ENCODE measurements at regions not wholly inside any gene's neighbourhood (a gene's known extent, or its start where the extent isn't known, plus 50 kb on each side); places are given as distances from the start of the nearest gene placed in this dataset.

DNA sequence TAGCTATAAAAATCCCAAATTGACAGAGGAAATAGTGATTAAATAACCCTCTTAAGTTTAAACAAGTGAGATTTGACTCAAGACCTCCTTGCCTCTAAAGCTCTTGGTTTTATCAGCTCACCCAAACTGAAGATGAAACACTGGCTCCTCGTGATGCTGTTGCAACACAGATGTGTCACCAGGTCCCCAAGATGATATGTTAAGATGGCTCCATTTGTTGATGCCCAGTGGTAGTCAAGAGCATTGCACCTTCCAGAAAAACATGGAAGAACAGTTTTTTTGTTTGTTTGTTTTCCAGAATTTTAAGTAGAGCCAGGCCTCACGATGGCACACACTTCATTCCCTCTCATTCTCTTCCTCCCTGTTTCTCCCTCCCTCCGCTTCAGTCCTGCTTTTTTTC lies 399.8 kb downstream of the TXNL1 start:
- TF ChIP-seq, protein P1, sequence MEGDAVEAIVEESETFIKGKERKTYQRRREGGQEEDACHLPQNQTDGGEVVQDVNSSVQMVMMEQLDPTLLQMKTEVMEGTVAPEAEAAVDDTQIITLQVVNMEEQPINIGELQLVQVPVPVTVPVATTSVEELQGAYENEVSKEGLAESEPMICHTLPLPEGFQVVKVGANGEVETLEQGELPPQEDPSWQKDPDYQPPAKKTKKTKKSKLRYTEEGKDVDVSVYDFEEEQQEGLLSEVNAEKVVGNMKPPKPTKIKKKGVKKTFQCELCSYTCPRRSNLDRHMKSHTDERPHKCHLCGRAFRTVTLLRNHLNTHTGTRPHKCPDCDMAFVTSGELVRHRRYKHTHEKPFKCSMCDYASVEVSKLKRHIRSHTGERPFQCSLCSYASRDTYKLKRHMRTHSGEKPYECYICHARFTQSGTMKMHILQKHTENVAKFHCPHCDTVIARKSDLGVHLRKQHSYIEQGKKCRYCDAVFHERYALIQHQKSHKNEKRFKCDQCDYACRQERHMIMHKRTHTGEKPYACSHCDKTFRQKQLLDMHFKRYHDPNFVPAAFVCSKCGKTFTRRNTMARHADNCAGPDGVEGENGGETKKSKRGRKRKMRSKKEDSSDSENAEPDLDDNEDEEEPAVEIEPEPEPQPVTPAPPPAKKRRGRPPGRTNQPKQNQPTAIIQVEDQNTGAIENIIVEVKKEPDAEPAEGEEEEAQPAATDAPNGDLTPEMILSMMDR (tag by site-specific recombination; IDR thresholded peaks at IDR 0.05), result no peak
- TF ChIP-seq ZNF10 (tag by site-specific recombination; IDR thresholded peaks at IDR 0.05), result no peak
